Adrenal gland (tissue), 5 donors: ENCODE measurements at regions not wholly inside any gene's neighbourhood (a gene's known extent, or its start where the extent isn't known, plus 50 kb on each side); places are given as distances from the start of the nearest gene placed in this dataset.

Experiments
- POLR2A ChIP-seq, 2 donors: fragments of 450-650 bp; IDR thresholded peaks; one replicate each; pipeline ENCODE4 v1.6.1; 2017; ENCODE audit warnings: antibody characterized with exemption in 2 of 2, mild to moderate bottlenecking in 2 of 2, moderate library complexity in 1 of 2
- TF ChIP-seq, protein P1 (sequence below), 6 experiments: fragments of 450-650 bp in 4 of 6; fragments of 200-600 bp in 2 of 6; sonication (generic) in 1 of 6; IDR thresholded peaks; 1 replicate in 5 of 6; 2 replicates in 1 of 6; pipeline versions ENCODE4 v1.5.1 to v1.8.0; 2016 to 2021; ENCODE audit warnings: antibody characterized with exemption in 6 of 6, mild to moderate bottlenecking in 2 of 6, moderate library complexity in 1 of 6
- donor health status: DM: no; HTN: no; CAD: no.

DNA sequence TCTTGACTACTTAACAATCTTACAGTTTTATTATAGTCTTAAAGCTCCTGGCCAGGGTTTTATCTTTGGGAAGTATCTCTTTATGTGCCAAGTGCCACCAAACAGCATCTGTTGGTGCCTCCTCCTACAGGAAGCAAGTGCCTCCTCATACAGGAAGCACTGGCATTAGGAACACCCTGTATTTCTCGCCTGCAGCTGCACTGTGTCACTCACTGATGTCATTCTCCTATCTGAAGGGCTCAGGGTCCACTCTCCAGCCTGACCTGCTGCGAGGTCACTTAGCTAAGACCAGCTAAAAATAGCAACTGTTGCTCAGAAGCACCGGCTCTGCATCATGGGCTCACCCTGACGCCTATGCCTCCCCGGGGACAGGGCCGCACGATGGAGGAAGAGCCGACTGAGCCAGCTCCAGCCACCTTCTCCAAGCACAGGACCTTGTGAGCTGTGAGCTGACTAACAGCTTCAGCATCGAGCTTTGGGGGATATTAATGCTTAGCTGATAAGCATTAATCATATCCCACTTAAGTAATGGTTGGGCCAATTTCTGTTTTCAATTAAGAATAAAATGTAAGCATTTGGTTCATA lies 66.3 kb upstream of the CD93 start:
- TF ChIP-seq, protein P1, sequence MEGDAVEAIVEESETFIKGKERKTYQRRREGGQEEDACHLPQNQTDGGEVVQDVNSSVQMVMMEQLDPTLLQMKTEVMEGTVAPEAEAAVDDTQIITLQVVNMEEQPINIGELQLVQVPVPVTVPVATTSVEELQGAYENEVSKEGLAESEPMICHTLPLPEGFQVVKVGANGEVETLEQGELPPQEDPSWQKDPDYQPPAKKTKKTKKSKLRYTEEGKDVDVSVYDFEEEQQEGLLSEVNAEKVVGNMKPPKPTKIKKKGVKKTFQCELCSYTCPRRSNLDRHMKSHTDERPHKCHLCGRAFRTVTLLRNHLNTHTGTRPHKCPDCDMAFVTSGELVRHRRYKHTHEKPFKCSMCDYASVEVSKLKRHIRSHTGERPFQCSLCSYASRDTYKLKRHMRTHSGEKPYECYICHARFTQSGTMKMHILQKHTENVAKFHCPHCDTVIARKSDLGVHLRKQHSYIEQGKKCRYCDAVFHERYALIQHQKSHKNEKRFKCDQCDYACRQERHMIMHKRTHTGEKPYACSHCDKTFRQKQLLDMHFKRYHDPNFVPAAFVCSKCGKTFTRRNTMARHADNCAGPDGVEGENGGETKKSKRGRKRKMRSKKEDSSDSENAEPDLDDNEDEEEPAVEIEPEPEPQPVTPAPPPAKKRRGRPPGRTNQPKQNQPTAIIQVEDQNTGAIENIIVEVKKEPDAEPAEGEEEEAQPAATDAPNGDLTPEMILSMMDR (IDR thresholded peaks at IDR 0.05) = no peak
- no peak for TF ChIP-seq POLR2A (IDR thresholded peaks at IDR 0.05)
